Loucy (cell line): ENCODE measurements at regions not wholly inside any gene's neighbourhood (a gene's known extent, or its start where the extent isn't known, plus 50 kb on each side); places are given as distances from the start of the nearest gene placed in this dataset.

ENCODE experiments used
- H2AFZ ChIP-seq: fragments of 200-600 bp; sonication (generic); 2 replicates; pipeline ENCODE4 v1.6.0; 2016; ENCODE audit warnings: antibody characterized with exemption, mild to moderate bottlenecking, low read length, moderate library complexity
- H3F3A ChIP-seq: fragments of 200-600 bp; 2 replicates; pipeline ENCODE4 v1.6.0; 2016; ENCODE audit warnings: antibody characterized with exemption, low read depth, mild to moderate bottlenecking
- H3K27me3 ChIP-seq: fragments of 200-600 bp; sonication (generic); 2 replicates; pipeline ENCODE4 v1.6.1; 2014; ENCODE audit warnings: low read length, mild to moderate bottlenecking; ENCODE audit not compliant: insufficient read depth, poor library complexity, severe bottlenecking
- H3K36me3 ChIP-seq: fragments of 200-600 bp; sonication (generic); 2 replicates; pipeline ENCODE4 v1.6.1; 2016; ENCODE audit warnings: low read length; ENCODE audit not compliant: insufficient read depth
- H3K4me1 ChIP-seq: fragments of 200-600 bp; sonication (generic); 2 replicates; pipeline ENCODE4 v1.5.1; 2014; ENCODE audit warnings: low read length, mild to moderate bottlenecking; ENCODE audit not compliant: insufficient read depth, poor library complexity, severe bottlenecking
- H3K4me2 ChIP-seq: fragments of 200-600 bp; sonication (generic); 2 replicates; pipeline ENCODE4 v1.6.0; 2014; ENCODE audit warnings: antibody characterized with exemption, low read length, low read depth, mild to moderate bottlenecking; ENCODE audit not compliant: poor library complexity, severe bottlenecking
- H3K4me3 ChIP-seq: fragments of 200-600 bp; sonication (generic); 2 replicates; pipeline ENCODE4 v1.5.1; 2014; ENCODE audit warnings: low read length, mild to moderate bottlenecking, mixed read lengths; ENCODE audit not compliant: poor library complexity, severe bottlenecking
- H3K79me2 ChIP-seq: fragments of 200-600 bp; sonication (generic); 2 replicates; pipeline ENCODE4 v1.6.1; 2014; ENCODE audit warnings: low read length; ENCODE audit not compliant: insufficient read depth
- H3K9ac ChIP-seq: fragments of 200-600 bp; sonication (generic); 2 replicates; pipeline ENCODE4 v1.6.0; 2014; ENCODE audit warnings: mild to moderate bottlenecking, low read depth, low read length, moderate library complexity; ENCODE audit not compliant: poor library complexity, severe bottlenecking
- H3K9me2 ChIP-seq: fragments of 200-600 bp; sonication (generic); replicated peaks from 2 replicates; pipeline ENCODE4 v1.6.1; 2016; ENCODE audit warnings: low read depth, low read length, mixed read lengths
- H3K9me3 ChIP-seq: fragments of 200-600 bp; sonication (generic); 2 replicates; pipeline ENCODE4 v1.6.1; 2014; ENCODE audit warnings: mild to moderate bottlenecking, antibody characterized with exemption, low read length, low read depth; ENCODE audit not compliant: insufficient read depth
- H4K20me1 ChIP-seq: fragments of 200-600 bp; sonication (generic); 2 replicates; pipeline ENCODE4 v1.6.0; 2014; ENCODE audit warnings: antibody characterized with exemption, low read length, mild to moderate bottlenecking; ENCODE audit not compliant: insufficient read depth, poor library complexity, severe bottlenecking
- EZH2phosphoT487 ChIP-seq: fragments of 200-600 bp; IDR thresholded peaks from 2 replicates; pipeline ENCODE4 v1.6.1; 2018; ENCODE audit warnings: antibody characterized with exemption, mild to moderate bottlenecking, moderate library complexity, borderline replicate concordance
- TF ChIP-seq, protein P1 (sequence below): fragments of 200-600 bp; sonication (generic); conservative IDR thresholded peaks from 2 replicates; pipeline ENCODE4 v1.5.1; 2014; ENCODE audit warnings: mild to moderate bottlenecking, antibody characterized with exemption, low read length

DNA sequence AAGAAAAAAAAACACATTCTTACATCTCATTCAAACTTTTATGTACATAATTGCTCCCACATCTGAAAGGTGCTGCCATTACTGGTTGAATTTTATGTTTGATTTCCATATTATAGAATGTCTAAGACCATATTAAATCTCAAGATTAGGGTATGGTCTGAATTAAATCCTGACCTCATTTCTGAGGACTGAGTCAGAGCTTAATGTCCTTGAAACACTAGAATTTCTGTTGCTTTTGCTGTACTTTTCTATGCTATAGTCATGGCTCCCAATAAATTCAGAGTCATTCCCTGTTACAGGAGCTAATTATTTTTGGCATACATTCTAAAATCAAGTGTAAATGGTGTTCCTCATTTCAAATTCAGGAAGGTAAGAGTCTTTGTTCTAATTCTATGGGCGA, 285.3 kb upstream of the MANEA start:
- Histone ChIP-seq H3K4me3 (no peak overlapping the region), H2AFZ (no peak overlapping the region), H4K20me1 (no peaks in the 10 kb centered on the region), H3K9me3 (no peaks in the 10 kb centered on the region), H3F3A (no peaks in the 10 kb centered on the region), H3K4me2 (no peak overlapping the region), H3K79me2 (no peaks in the 10 kb centered on the region), H3K9ac (no peak overlapping the region), H3K9me2 (no peaks in the 10 kb centered on the region), H3K27me3 (no peaks in the 10 kb centered on the region), H3K36me3 (no peaks in the 10 kb centered on the region), H3K4me1 (no peaks in the 10 kb centered on the region)
- TF ChIP-seq, protein P1, sequence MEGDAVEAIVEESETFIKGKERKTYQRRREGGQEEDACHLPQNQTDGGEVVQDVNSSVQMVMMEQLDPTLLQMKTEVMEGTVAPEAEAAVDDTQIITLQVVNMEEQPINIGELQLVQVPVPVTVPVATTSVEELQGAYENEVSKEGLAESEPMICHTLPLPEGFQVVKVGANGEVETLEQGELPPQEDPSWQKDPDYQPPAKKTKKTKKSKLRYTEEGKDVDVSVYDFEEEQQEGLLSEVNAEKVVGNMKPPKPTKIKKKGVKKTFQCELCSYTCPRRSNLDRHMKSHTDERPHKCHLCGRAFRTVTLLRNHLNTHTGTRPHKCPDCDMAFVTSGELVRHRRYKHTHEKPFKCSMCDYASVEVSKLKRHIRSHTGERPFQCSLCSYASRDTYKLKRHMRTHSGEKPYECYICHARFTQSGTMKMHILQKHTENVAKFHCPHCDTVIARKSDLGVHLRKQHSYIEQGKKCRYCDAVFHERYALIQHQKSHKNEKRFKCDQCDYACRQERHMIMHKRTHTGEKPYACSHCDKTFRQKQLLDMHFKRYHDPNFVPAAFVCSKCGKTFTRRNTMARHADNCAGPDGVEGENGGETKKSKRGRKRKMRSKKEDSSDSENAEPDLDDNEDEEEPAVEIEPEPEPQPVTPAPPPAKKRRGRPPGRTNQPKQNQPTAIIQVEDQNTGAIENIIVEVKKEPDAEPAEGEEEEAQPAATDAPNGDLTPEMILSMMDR = no peak
- no peak for TF ChIP-seq EZH2phosphoT487

DNA sequence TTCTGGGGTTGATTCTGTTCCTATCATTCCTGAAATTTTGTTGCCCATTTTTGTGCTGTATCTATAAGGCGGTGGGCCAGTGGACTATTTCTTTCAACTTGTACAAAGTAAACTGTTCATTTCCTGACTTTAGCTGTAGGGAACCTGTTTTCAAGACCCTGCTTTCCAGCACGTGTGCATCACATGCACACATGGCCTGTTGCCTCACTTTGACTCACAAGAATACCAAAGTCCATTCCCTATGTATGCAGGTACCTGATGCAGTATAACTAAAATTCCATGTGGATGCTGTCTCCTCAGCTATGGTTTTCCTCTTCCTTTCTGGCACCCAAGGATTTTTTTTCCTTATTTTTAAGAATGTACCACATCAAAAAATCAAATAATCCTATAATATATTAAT, 284.1 kb upstream of the MANEA start:
- H2AFZ ChIP-seq = no peak overlapping the region
- no peaks in the 10 kb centered on the region for H3K4me1 ChIP-seq
- H3K79me2 ChIP-seq = no peaks in the 10 kb centered on the region
- H4K20me1 ChIP-seq = no peaks in the 10 kb centered on the region
- H3F3A ChIP-seq = no peaks in the 10 kb centered on the region
- H3K9ac ChIP-seq = no peak overlapping the region
- H3K9me2 ChIP-seq = no peaks in the 10 kb centered on the region
- no peak overlapping the region for H3K4me3 ChIP-seq
- no peaks in the 10 kb centered on the region for H3K36me3 ChIP-seq
- no peaks in the 10 kb centered on the region for H3K27me3 ChIP-seq
- no peak overlapping the region for H3K4me2 ChIP-seq
- TF ChIP-seq, protein P1 = no peak
- TF ChIP-seq EZH2phosphoT487 = no peak
- H3K9me3 ChIP-seq = no peaks in the 10 kb centered on the region

DNA sequence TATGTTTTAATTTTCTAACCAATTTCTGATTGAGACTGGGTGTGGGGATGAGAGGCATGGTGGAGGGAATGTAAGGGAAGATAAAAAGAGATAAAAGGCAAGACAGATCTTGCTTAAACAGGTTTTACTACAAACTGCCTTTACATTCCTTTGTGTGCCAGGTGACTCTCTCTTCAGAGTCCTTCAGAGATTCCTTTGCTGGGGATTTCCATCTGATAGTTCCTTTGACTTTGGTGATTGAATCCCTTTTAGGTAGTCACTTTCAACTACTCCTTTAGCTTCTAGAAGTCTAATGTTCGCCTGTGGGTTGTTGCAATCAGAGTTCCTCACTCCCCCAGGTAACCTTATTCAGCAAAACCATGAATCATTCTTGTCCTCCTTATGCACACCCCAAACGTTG, 283.3 kb upstream of the MANEA start:
- H2AFZ ChIP-seq = no peak overlapping the region
- no peaks in the 10 kb centered on the region for H3F3A ChIP-seq
- H3K4me1 ChIP-seq = no peaks in the 10 kb centered on the region
- H3K9ac ChIP-seq = no peak overlapping the region
- H3K9me2 ChIP-seq = no peaks in the 10 kb centered on the region
- H3K36me3 ChIP-seq = no peaks in the 10 kb centered on the region
- TF ChIP-seq EZH2phosphoT487 = no peak
- TF ChIP-seq, protein P1 = no peak
- no peaks in the 10 kb centered on the region for H3K27me3 ChIP-seq
- H3K79me2 ChIP-seq = no peaks in the 10 kb centered on the region
- no peaks in the 10 kb centered on the region for H3K9me3 ChIP-seq
- no peak overlapping the region for H3K4me3 ChIP-seq
- no peaks in the 10 kb centered on the region for H4K20me1 ChIP-seq
- no peak overlapping the region for H3K4me2 ChIP-seq
